Panc1 (cell line): ENCODE measurements at regions not wholly inside any gene's neighbourhood (a gene's known extent, or its start where the extent isn't known, plus 50 kb on each side); places are given as distances from the start of the nearest gene placed in this dataset.

Experiments used
- ATAC-seq: fragments of 200-7000 bp; cut with Tn5 transposase; 2 replicates; pipeline ENCODE4 v1.9.1; 2020; ENCODE audit warnings: mild to moderate bottlenecking, moderate library complexity
- BruUV-seq: library from RNA; stranded (reverse); fragments of 400-500 nt; replicated peaks from 2 replicates; lab custom pipeline; 2021; lab: Mats Ljungman, UMichigan
- CTCF ChIA-PET: fragments of 300-600 bp; sonication (Branson Sonifier 250); formaldehyde crosslinking; loops from one replicate; lab custom pipeline; 2022; ENCODE audit warnings: antibody characterized with exemption; lab: Charles Lee
- POLR2A ChIA-PET: fragments of 300-600 bp; sonication (Branson Sonifier 250); formaldehyde crosslinking; loops from one replicate; lab custom pipeline; 2022; ENCODE audit warnings: antibody characterized with exemption; lab: Charles Lee
- DNase-seq: peaks from one replicate; pipeline ENCODE4 v3.0.0-alpha.2; 2010; ENCODE audit warnings: low read depth, low spot score
- H3K27ac ChIP-seq: 2 replicates; pipeline ENCODE4 v1.5.1; 2011; ENCODE audit warnings: mild to moderate bottlenecking, low read length, inconsistent platforms
- H3K27me3 ChIP-seq: fragments of 200-500 bp; sonication (Bioruptor generic); 2 replicates; pipeline ENCODE4 v1.6.0; 2014; ENCODE audit warnings: low read length, inconsistent platforms; ENCODE audit not compliant: control insufficient read depth, insufficient read depth
- H3K36me3 ChIP-seq: fragments of 200-500 bp; sonication (Bioruptor generic); 2 replicates; pipeline ENCODE4 v1.5.1; 2014; ENCODE audit warnings: inconsistent platforms, mild to moderate bottlenecking, low read length, moderate library complexity; ENCODE audit not compliant: control insufficient read depth, insufficient read depth
- H3K4me1 ChIP-seq: 2 replicates; pipeline ENCODE4 v1.5.1; 2011; ENCODE audit warnings: inconsistent platforms, mild to moderate bottlenecking, low read length, moderate library complexity; ENCODE audit not compliant: control insufficient read depth, insufficient read depth
- H3K4me3 ChIP-seq, 2 experiments: 2 replicates each; pipeline ENCODE4 v1.5.1; 2011 to 2012; ENCODE audit warnings: low read depth in 2 of 2, low read length in 2 of 2, mild to moderate bottlenecking in 2 of 2, inconsistent platforms in 1 of 2, moderate library complexity in 1 of 2
- H3K9me3 ChIP-seq: fragments of 200-500 bp; sonication (Bioruptor generic); 2 replicates; pipeline ENCODE4 v1.5.1; 2014; ENCODE audit warnings: low read depth, mild to moderate bottlenecking, inconsistent platforms, low read length, moderate library complexity; ENCODE audit not compliant: control insufficient read depth, insufficient read depth
- CTCF ChIP-seq: fragments of 450-650 bp; IDR thresholded peaks from 2 replicates; pipeline ENCODE4 v1.5.1; 2017; ENCODE audit warnings: mild to moderate bottlenecking
- POLR2AphosphoS5 ChIP-seq: IDR thresholded peaks from 2 replicates; pipeline ENCODE4 v1.6.1; 2012; ENCODE audit warnings: mild to moderate bottlenecking, low read depth, low read length, moderate library complexity
- REST ChIP-seq, 2 experiments: IDR thresholded peaks; 2 replicates each; pipeline ENCODE4 v1.6.1; 2011 to 2012; ENCODE audit warnings: low read depth in 2 of 2, control low read depth in 1 of 2, low read length in 1 of 2, mild to moderate bottlenecking in 1 of 2, moderate library complexity in 1 of 2; ENCODE audit not compliant: insufficient read depth in 1 of 2
- SIN3A ChIP-seq: IDR thresholded peaks from 2 replicates; pipeline ENCODE4 v1.6.1; 2012; ENCODE audit warnings: low read depth, mild to moderate bottlenecking, low read length, moderate library complexity, borderline replicate concordance; ENCODE audit not compliant: insufficient read depth
- TCF7L2 ChIP-seq: IDR thresholded peaks from 2 replicates; pipeline ENCODE4 v1.6.1; 2011; ENCODE audit warnings: mild to moderate bottlenecking, low read depth, low read length, inconsistent platforms
- in situ Hi-C: cut with HindIII; loops from 2 replicates; pipeline ENCODE4 v1.10.0; 2016; ENCODE audit warnings: low sequenced_read_pairs, low pct_unique_long_range_greater_than_20kb
- intact Hi-C: fragments of 100-400 bp; cut with micrococcal nuclease; formaldehyde crosslinking; loops from one replicate; pipeline ENCODE4 v1.10.0; 2022; ENCODE audit not compliant: unreplicated experiment

GRCh38 chr2:104777721-104778120 is 76.2 kb upstream of the POU3F3 start:
- ChIA-PET CTCF (no interaction called here), POLR2A (no interaction called here)
- no peak overlapping the region for H3K4me3 ChIP-seq
- DNase-seq (no peak), ATAC-seq (no peak)
- H3K36me3 ChIP-seq, result no peaks in the 10 kb centered on the region
- no peaks in the 10 kb centered on the region; the same call in 1 of the 2 replicates for H3K27me3 ChIP-seq
- no peaks in the 10 kb centered on the region for H3K9me3 ChIP-seq
- intact Hi-C loops (no loop called here), in situ Hi-C loops (no loop called here)
- H3K4me1 ChIP-seq, result no peaks in the 10 kb centered on the region
- TF ChIP-seq SIN3A (no peak), POLR2AphosphoS5 (no peak), CTCF (no peak), TCF7L2 (no peak), REST (IDR thresholded peaks at IDR 0.05; ENCODE audit: insufficient read depth in 1 of 2, low read depth in 2 of 2, low read length in 1 of 2) (no peak)
- BruUV-seq, result no TSS peak
- H3K27ac ChIP-seq, result no peak overlapping the region

- H3K4me1 ChIP-seq, result no peaks in the 10 kb centered on the region
- no peaks in the 10 kb centered on the region for H3K36me3 ChIP-seq
- no peak for ATAC-seq
- no peaks in the 10 kb centered on the region; the same call in 1 of the 2 replicates for H3K27me3 ChIP-seq
- no peaks in the 10 kb centered on the region for H3K9me3 ChIP-seq
- BruUV-seq, result no TSS peak
- POLR2A ChIA-PET, result no interaction called here
- H3K27ac ChIP-seq, result no peak overlapping the region
- CTCF ChIA-PET, result no interaction called here
- intact Hi-C loops, result no loop called here
- no peak for DNase-seq
- H3K4me3 ChIP-seq, result no peak overlapping the region
- in situ Hi-C loops, result no loop called here
- TF ChIP-seq POLR2AphosphoS5 (no peak), REST (IDR thresholded peaks at IDR 0.05; ENCODE audit: insufficient read depth in 1 of 2, low read depth in 2 of 2, low read length in 1 of 2) (no peak), CTCF (no peak), SIN3A (no peak), TCF7L2 (no peak)
Observed at GRCh38 chr2:104781151-104781550, 72.8 kb upstream of the POU3F3 start.
